Suprapubic skin (tissue), 4 donors: ENCODE measurements at regions not wholly inside any gene's neighbourhood (a gene's known extent, or its start where the extent isn't known, plus 50 kb on each side); places are given as distances from the start of the nearest gene placed in this dataset.

Source experiments
- POLR2A ChIP-seq, 2 donors: fragments of 450-650 bp; IDR thresholded peaks; one replicate each; pipeline ENCODE4 v1.6.1; 2017; ENCODE audit warnings: antibody characterized with exemption in 2 of 2, mild to moderate bottlenecking in 2 of 2, moderate library complexity in 2 of 2
- POLR2AphosphoS5 ChIP-seq, 3 donors: sonication (generic); formaldehyde crosslinking; IDR thresholded peaks; one replicate each; pipeline ENCODE4 v1.6.1; 2017; ENCODE audit warnings: antibody characterized with exemption in 3 of 3
- TF ChIP-seq, protein P1 (sequence below), 2 donors: fragments of 200-600 bp in 1 of 2; fragments of 450-650 bp in 1 of 2; sonication (generic) in 1 of 2; IDR thresholded peaks; one replicate each; pipeline ENCODE4 v1.5.1; 2016 to 2019; ENCODE audit warnings: antibody characterized with exemption in 2 of 2, mild to moderate bottlenecking in 1 of 2, moderate library complexity in 1 of 2

- TF ChIP-seq POLR2AphosphoS5 (IDR thresholded peaks at IDR 0.05) (no peak), POLR2A (IDR thresholded peaks at IDR 0.05) (no peak)
- TF ChIP-seq, protein P1, sequence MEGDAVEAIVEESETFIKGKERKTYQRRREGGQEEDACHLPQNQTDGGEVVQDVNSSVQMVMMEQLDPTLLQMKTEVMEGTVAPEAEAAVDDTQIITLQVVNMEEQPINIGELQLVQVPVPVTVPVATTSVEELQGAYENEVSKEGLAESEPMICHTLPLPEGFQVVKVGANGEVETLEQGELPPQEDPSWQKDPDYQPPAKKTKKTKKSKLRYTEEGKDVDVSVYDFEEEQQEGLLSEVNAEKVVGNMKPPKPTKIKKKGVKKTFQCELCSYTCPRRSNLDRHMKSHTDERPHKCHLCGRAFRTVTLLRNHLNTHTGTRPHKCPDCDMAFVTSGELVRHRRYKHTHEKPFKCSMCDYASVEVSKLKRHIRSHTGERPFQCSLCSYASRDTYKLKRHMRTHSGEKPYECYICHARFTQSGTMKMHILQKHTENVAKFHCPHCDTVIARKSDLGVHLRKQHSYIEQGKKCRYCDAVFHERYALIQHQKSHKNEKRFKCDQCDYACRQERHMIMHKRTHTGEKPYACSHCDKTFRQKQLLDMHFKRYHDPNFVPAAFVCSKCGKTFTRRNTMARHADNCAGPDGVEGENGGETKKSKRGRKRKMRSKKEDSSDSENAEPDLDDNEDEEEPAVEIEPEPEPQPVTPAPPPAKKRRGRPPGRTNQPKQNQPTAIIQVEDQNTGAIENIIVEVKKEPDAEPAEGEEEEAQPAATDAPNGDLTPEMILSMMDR (IDR thresholded peaks at IDR 0.05) = no peak
Observed at GRCh38 chr10:43978091-43978490, 329.4 kb upstream of the ZNF32 start.
